Neural cell (in vitro differentiated cells): ENCODE measurements at regions not wholly inside any gene's neighbourhood (a gene's known extent, or its start where the extent isn't known, plus 50 kb on each side); places are given as distances from the start of the nearest gene placed in this dataset.

Experiments
- H2AFZ ChIP-seq: fragments of 200-600, 300-800 bp; sonication (generic), shearing (Covaris generic); 2 replicates; pipeline ENCODE4 v1.6.0; 2014; ENCODE audit warnings: low read depth, mild to moderate bottlenecking, antibody characterized with exemption, low read length, moderate library complexity
- H3F3A ChIP-seq: fragments of 200-600 bp; shearing (Covaris generic); 2 replicates; pipeline ENCODE4 v1.6.1; 2016; ENCODE audit warnings: mild to moderate bottlenecking, moderate library complexity, mixed read lengths, antibody characterized with exemption, low read length; ENCODE audit not compliant: insufficient read depth, poor library complexity, severe bottlenecking
- H3K27ac ChIP-seq: fragments of 200-600, 300-800 bp; sonication (generic), shearing (Covaris generic); 2 replicates; pipeline ENCODE4 v1.5.1; 2014; ENCODE audit warnings: mild to moderate bottlenecking, low read length, moderate library complexity
- H3K27me3 ChIP-seq: fragments of 300-800, 200-600 bp; sonication (generic), shearing (Covaris generic); 2 replicates; pipeline ENCODE4 v1.6.0; 2014; ENCODE audit warnings: mild to moderate bottlenecking, low read depth, low read length, moderate library complexity; ENCODE audit not compliant: insufficient read depth
- H3K36me3 ChIP-seq: fragments of 300-800, 200-600 bp; sonication (generic), shearing (Covaris generic); 2 replicates; pipeline ENCODE4 v1.5.1; 2014; ENCODE audit warnings: mild to moderate bottlenecking, antibody characterized with exemption, low read length, moderate library complexity; ENCODE audit not compliant: insufficient read depth
- H3K4me2 ChIP-seq: fragments of 300-800, 200-600 bp; sonication (generic), shearing (Covaris generic); 2 replicates; pipeline ENCODE4 v1.6.0; 2014; ENCODE audit warnings: mild to moderate bottlenecking, low read length
- H3K4me3 ChIP-seq: fragments of 300-800, 200-600 bp; sonication (generic), shearing (Covaris generic); 2 replicates; pipeline ENCODE4 v1.5.1; 2014; ENCODE audit warnings: mild to moderate bottlenecking, low read length, moderate library complexity
- H3K79me2 ChIP-seq: fragments of 200-600 bp; shearing (Covaris generic); replicated peaks from 2 replicates; pipeline ENCODE4 v1.6.0; 2014; ENCODE audit warnings: mild to moderate bottlenecking, low read length, moderate library complexity; ENCODE audit not compliant: insufficient read depth
- H3K9ac ChIP-seq: fragments of 300-800, 200-600 bp; sonication (generic), shearing (Covaris generic); 2 replicates; pipeline ENCODE4 v1.6.1; 2016; ENCODE audit warnings: mild to moderate bottlenecking, low read length, mixed read lengths
- H3K9me2 ChIP-seq: fragments of 200-600 bp; shearing (Covaris generic); 2 replicates; pipeline ENCODE4 v1.6.1; 2016; ENCODE audit warnings: mild to moderate bottlenecking, low read length, mixed read lengths; ENCODE audit not compliant: insufficient read depth
- H3K9me3 ChIP-seq: fragments of 200-600, 300-800 bp; sonication (generic), shearing (Covaris generic); 2 replicates; pipeline ENCODE4 v1.6.1; 2016; ENCODE audit warnings: mild to moderate bottlenecking, mixed run types, low read length, moderate library complexity, mixed read lengths
- H4K20me1 ChIP-seq: fragments of 200-600 bp; shearing (Covaris generic); 2 replicates; pipeline ENCODE4 v1.6.1; 2016; ENCODE audit warnings: mild to moderate bottlenecking, mixed run types; ENCODE audit not compliant: insufficient read depth
- EP300 ChIP-seq: fragments of 450-650 bp; conservative IDR thresholded peaks from 2 replicates; pipeline ENCODE4 v1.6.1; 2014; ENCODE audit warnings: antibody characterized with exemption, mild to moderate bottlenecking, moderate library complexity; ENCODE audit not compliant: poor library complexity, severe bottlenecking
- EZH2 ChIP-seq: fragments of 200-600, 300-800 bp; shearing (Covaris generic), sonication (generic); IDR thresholded peaks from 2 replicates; pipeline ENCODE4 v1.6.1; 2014; ENCODE audit warnings: antibody characterized with exemption, low read length, borderline replicate concordance, mild to moderate bottlenecking; ENCODE audit not compliant: insufficient read depth, poor library complexity, severe bottlenecking
- MXI1 ChIP-seq: fragments of 450-650 bp; conservative IDR thresholded peaks from 2 replicates; pipeline ENCODE4 v1.6.1; 2014; ENCODE audit warnings: antibody characterized with exemption, mild to moderate bottlenecking; ENCODE audit not compliant: poor library complexity, severe bottlenecking
- POLR2AphosphoS5 ChIP-seq: IDR thresholded peaks from 2 replicates; pipeline ENCODE4 v1.6.1; 2012
- RAD21 ChIP-seq: fragments of 450-650 bp; conservative IDR thresholded peaks from 2 replicates; pipeline ENCODE4 v1.6.1; 2014; ENCODE audit warnings: antibody characterized with exemption, mild to moderate bottlenecking, moderate library complexity
- SMC3 ChIP-seq: fragments of 450-650 bp; conservative IDR thresholded peaks from 2 replicates; pipeline ENCODE4 v1.6.1; 2014; ENCODE audit warnings: antibody characterized with exemption, mild to moderate bottlenecking, moderate library complexity; ENCODE audit not compliant: poor library complexity
- TAF1 ChIP-seq: IDR thresholded peaks from 2 replicates; pipeline ENCODE4 v1.6.1; 2012; ENCODE audit warnings: low read depth
- TF ChIP-seq, protein P1 (sequence below): fragments of 450-650 bp; IDR thresholded peaks from 2 replicates; pipeline ENCODE4 v1.5.1; 2014; ENCODE audit warnings: antibody characterized with exemption, mild to moderate bottlenecking, moderate library complexity; ENCODE audit not compliant: poor library complexity, severe bottlenecking
- TF ChIP-seq, protein P2 (sequence below): IDR thresholded peaks from 2 replicates; pipeline ENCODE4 v1.6.1; 2012; ENCODE audit warnings: borderline replicate concordance

DNA sequence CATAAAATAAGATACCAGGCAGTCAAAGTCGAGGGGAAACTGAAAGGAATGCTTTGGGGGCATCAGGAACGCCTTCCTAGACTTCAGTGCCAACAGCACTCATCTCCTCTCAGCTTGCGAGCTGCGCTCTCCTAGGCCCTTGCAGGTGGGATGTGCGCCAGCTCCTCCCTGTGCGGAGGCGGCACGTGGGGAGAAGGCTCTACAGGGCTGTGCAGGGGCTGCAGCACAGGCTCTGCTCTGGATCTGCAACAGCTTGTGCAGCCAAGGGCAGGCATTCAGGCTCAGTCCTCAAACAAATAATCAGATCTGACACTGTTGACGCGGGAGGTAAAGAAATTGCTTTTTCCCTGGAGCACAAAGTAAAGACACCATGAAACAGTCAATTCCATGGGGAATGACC lies 144.8 kb downstream of the TTLL2 start:
- no peaks in the 10 kb centered on the region for H3K36me3 ChIP-seq
- H4K20me1 ChIP-seq: no peaks in the 10 kb centered on the region
- no peak overlapping the region for H3K4me2 ChIP-seq
- no peaks in the 10 kb centered on the region for H3K9me3 ChIP-seq
- TF ChIP-seq RAD21 (no peak), POLR2AphosphoS5 (no peak), TAF1 (no peak), MXI1 (no peak), EP300 (no peak), EZH2 (no peak), SMC3 (no peak)
- TF ChIP-seq, protein P1, sequence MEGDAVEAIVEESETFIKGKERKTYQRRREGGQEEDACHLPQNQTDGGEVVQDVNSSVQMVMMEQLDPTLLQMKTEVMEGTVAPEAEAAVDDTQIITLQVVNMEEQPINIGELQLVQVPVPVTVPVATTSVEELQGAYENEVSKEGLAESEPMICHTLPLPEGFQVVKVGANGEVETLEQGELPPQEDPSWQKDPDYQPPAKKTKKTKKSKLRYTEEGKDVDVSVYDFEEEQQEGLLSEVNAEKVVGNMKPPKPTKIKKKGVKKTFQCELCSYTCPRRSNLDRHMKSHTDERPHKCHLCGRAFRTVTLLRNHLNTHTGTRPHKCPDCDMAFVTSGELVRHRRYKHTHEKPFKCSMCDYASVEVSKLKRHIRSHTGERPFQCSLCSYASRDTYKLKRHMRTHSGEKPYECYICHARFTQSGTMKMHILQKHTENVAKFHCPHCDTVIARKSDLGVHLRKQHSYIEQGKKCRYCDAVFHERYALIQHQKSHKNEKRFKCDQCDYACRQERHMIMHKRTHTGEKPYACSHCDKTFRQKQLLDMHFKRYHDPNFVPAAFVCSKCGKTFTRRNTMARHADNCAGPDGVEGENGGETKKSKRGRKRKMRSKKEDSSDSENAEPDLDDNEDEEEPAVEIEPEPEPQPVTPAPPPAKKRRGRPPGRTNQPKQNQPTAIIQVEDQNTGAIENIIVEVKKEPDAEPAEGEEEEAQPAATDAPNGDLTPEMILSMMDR: no peak
- TF ChIP-seq, protein P2, sequence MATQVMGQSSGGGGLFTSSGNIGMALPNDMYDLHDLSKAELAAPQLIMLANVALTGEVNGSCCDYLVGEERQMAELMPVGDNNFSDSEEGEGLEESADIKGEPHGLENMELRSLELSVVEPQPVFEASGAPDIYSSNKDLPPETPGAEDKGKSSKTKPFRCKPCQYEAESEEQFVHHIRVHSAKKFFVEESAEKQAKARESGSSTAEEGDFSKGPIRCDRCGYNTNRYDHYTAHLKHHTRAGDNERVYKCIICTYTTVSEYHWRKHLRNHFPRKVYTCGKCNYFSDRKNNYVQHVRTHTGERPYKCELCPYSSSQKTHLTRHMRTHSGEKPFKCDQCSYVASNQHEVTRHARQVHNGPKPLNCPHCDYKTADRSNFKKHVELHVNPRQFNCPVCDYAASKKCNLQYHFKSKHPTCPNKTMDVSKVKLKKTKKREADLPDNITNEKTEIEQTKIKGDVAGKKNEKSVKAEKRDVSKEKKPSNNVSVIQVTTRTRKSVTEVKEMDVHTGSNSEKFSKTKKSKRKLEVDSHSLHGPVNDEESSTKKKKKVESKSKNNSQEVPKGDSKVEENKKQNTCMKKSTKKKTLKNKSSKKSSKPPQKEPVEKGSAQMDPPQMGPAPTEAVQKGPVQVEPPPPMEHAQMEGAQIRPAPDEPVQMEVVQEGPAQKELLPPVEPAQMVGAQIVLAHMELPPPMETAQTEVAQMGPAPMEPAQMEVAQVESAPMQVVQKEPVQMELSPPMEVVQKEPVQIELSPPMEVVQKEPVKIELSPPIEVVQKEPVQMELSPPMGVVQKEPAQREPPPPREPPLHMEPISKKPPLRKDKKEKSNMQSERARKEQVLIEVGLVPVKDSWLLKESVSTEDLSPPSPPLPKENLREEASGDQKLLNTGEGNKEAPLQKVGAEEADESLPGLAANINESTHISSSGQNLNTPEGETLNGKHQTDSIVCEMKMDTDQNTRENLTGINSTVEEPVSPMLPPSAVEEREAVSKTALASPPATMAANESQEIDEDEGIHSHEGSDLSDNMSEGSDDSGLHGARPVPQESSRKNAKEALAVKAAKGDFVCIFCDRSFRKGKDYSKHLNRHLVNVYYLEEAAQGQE: no peak
- no peaks in the 10 kb centered on the region for H3K9me2 ChIP-seq
- no peak overlapping the region for H2AFZ ChIP-seq
- no peaks in the 10 kb centered on the region for H3K79me2 ChIP-seq
- no peaks in the 10 kb centered on the region for H3F3A ChIP-seq
- no peak overlapping the region for H3K4me3 ChIP-seq
- no peaks in the 10 kb centered on the region for H3K27me3 ChIP-seq
- no peak overlapping the region for H3K9ac ChIP-seq
- H3K27ac ChIP-seq: no peak overlapping the region

DNA sequence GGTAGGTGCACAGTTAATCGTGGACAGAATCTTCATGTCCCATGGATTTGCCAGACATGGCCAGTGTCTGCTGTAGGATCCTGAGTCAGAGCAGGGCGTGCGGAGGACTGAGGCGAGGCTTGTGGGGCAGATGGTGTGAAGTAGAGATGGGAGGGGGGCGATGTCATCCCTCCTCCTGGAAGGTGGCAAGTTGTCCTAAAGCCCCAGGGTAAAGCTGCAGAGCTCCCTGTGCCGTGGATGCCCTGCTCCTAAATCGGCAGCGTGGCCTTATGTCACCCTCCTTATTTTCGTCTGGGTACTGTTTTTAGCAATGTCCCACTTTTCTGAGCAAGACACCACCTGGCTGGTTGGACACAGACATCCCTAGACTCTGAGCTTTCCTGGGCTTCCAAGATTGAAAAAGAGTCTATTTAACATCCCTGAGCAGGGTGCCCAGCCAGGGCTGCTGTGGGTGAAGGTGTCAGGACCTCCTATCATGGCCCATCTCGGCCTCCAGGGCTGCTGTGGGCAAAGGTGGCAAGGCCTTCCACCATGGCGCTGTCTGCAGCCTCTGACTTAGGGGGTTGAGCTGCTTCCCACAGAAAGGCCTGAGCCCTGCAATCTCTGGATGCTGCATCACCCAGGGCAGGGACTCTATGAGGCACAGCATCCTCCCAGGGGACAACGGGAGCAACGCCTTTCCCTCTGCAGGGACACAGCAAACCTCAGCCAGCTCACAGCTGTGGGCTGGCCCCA lies 145.4 kb downstream of the TTLL2 start:
- Histone ChIP-seq H3K36me3 (no peaks in the 10 kb centered on the region), H3K27ac (no peak overlapping the region), H3F3A (no peaks in the 10 kb centered on the region), H3K9me3 (no peaks in the 10 kb centered on the region), H3K4me3 (no peak overlapping the region), H3K79me2 (no peaks in the 10 kb centered on the region), H3K9me2 (no peaks in the 10 kb centered on the region), H2AFZ (no peak overlapping the region), H3K4me2 (no peak overlapping the region), H3K27me3 (no peaks in the 10 kb centered on the region), H4K20me1 (no peaks in the 10 kb centered on the region), H3K9ac (no peak overlapping the region)
- TF ChIP-seq TAF1 (no peak), POLR2AphosphoS5 (no peak), EZH2 (no peak), EP300 (no peak), MXI1 (no peak), RAD21 (no peak), SMC3 (no peak)
- TF ChIP-seq, protein P2: no peak
- TF ChIP-seq, protein P1: no peak
